ENCODE measurements at regions not wholly inside any gene's neighbourhood (a gene's known extent, or its start where the extent isn't known, plus 50 kb on each side); places are given as distances from the start of the nearest gene placed in this dataset.
"Not testable (repeated sequence)": the region's sequence is repeated elsewhere in the genome, so short reads cannot be mapped to it uniquely, and the experiment has no call there.

DNA sequence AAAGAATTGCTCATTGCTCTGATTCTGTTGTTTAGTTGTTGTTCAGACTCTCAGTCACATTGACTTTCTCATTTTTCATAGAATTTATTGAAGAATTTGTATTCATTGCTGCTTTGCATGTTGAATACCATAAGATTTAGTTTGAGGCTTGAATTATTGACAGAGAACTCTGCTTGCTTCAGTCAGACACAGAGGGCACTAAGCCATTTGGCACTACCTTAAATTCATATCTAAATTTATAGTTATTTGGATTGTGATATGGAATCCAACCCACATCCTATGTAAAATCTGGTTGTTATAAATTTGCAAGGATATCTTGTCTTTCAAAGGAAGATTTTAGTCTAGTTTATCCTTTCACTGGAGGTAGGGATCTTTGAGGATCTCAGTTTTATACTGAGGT lies 1748.6 kb downstream of the BRINP3 start:
- Histone ChIP-seq H3K4me2 (no peak overlapping the region), H3K4me3 (no peak overlapping the region), H3K27me3 (ENCODE audit: insufficient read depth, low read depth) (no peaks in the 10 kb centered on the region), H3K9me3 (ENCODE audit: insufficient read depth, low read depth) (no peaks in the 10 kb centered on the region), H3K79me2 (ENCODE audit: low read depth) (no peaks in the 10 kb centered on the region), H3K4me1 (replicated peaks; ENCODE audit: insufficient read depth) (no peaks in the 10 kb centered on the region), H2AFZ (no peak overlapping the region), H3F3A (ENCODE audit: insufficient read depth, low read depth) (no peaks in the 10 kb centered on the region), H3K36me3 (ENCODE audit: low read depth) (no peaks in the 10 kb centered on the region), H3K27ac (no peak overlapping the region), H4K20me1 (ENCODE audit: insufficient read depth) (no peaks in the 10 kb centered on the region), H3K9me2 (ENCODE audit: insufficient read depth) (no peaks in the 10 kb centered on the region; the same call in 1 of the 2 replicates)
- no peak for TF ChIP-seq EZH2 (IDR thresholded peaks at IDR 0.05; ENCODE audit: low read depth)
- no peak for TF ChIP-seq CTCF (conservative IDR thresholded peaks at IDR 0.05)
- BruUV-seq (replicated peaks) = no TSS peak
- ChIA-PET CTCF (no interaction called here), POLR2A (ENCODE audit: unreplicated experiment) (no interaction called here)
- intact Hi-C loops (cut with micrococcal nuclease; ENCODE audit: unreplicated experiment) = no loop called here
- DNase-seq = no peak

- DNase-seq = no peak
- no peak overlapping the region for H3K4me2 ChIP-seq
- no TSS peak for BruUV-seq (replicated peaks)
- H4K20me1 ChIP-seq (ENCODE audit: insufficient read depth) = no peaks in the 10 kb centered on the region
- H3K27me3 ChIP-seq (ENCODE audit: insufficient read depth, low read depth) = no peaks in the 10 kb centered on the region
- CTCF ChIA-PET = no interaction called here
- TF ChIP-seq CTCF (conservative IDR thresholded peaks at IDR 0.05) (no peak), EZH2 (IDR thresholded peaks at IDR 0.05; ENCODE audit: low read depth) (no peak)
- no peaks in the 10 kb centered on the region for H3K9me3 ChIP-seq (ENCODE audit: insufficient read depth, low read depth)
- no peaks in the 10 kb centered on the region for H3K4me1 ChIP-seq (replicated peaks; ENCODE audit: insufficient read depth)
- no peak overlapping the region for H2AFZ ChIP-seq
- H3K79me2 ChIP-seq (ENCODE audit: low read depth) = no peaks in the 10 kb centered on the region
- H3K4me3 ChIP-seq = no peak overlapping the region
- H3K9me2 ChIP-seq (ENCODE audit: insufficient read depth) = no peaks in the 10 kb centered on the region
- intact Hi-C loops (cut with micrococcal nuclease; ENCODE audit: unreplicated experiment) = no loop called here
- no peaks in the 10 kb centered on the region for H3K36me3 ChIP-seq (ENCODE audit: low read depth)
- H3F3A ChIP-seq (ENCODE audit: insufficient read depth, low read depth) = no peaks in the 10 kb centered on the region
- no peak overlapping the region for H3K27ac ChIP-seq
- POLR2A ChIA-PET (ENCODE audit: unreplicated experiment) = no interaction called here
These were observed 1742.1 kb downstream of the BRINP3 start for GRCh38 chr1:188735567-188735966.

DNA sequence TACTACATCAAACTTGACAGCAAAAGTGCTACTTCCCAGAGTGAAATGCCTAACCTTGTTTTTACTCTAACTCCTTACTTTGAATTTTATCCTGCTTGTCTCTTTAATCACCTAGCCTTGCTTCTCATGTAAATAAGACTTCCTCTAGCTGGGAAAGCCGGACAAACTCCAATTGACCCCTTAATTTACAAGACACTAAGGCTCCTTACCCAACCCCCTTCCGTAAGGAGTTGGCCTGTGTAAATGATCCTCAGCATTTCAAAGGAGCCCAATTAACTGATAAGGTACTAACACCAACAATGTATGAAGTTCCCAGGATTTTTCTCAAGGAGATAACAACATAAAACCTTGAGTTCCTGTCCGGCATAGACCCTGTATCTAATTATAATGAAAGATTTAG lies 1728.4 kb downstream of the BRINP3 start:
- H3K9me3 ChIP-seq (ENCODE audit: insufficient read depth, low read depth); BruUV-seq (replicated peaks); H3K4me2 ChIP-seq; DNase-seq; H3K79me2 ChIP-seq (ENCODE audit: low read depth); H4K20me1 ChIP-seq (ENCODE audit: insufficient read depth); H3K27ac ChIP-seq; H3F3A ChIP-seq (ENCODE audit: insufficient read depth, low read depth); H3K27me3 ChIP-seq (ENCODE audit: insufficient read depth, low read depth); H3K9me2 ChIP-seq (ENCODE audit: insufficient read depth); H3K4me1 ChIP-seq (replicated peaks; ENCODE audit: insufficient read depth); POLR2A ChIA-PET (ENCODE audit: unreplicated experiment); H2AFZ ChIP-seq; intact Hi-C loops (cut with micrococcal nuclease; ENCODE audit: unreplicated experiment); CTCF ChIA-PET; H3K36me3 ChIP-seq (ENCODE audit: low read depth); H3K4me3 ChIP-seq: not testable (repeated sequence)

GRCh38 chr1:188752027-188752426 lies 1725.6 kb downstream of the BRINP3 start:
- H3F3A ChIP-seq (ENCODE audit: insufficient read depth, low read depth); CTCF ChIA-PET; H3K4me3 ChIP-seq; BruUV-seq (replicated peaks); H4K20me1 ChIP-seq (ENCODE audit: insufficient read depth); H3K36me3 ChIP-seq (ENCODE audit: low read depth); intact Hi-C loops (cut with micrococcal nuclease; ENCODE audit: unreplicated experiment); H2AFZ ChIP-seq; H3K27ac ChIP-seq; H3K79me2 ChIP-seq (ENCODE audit: low read depth); H3K4me1 ChIP-seq (replicated peaks; ENCODE audit: insufficient read depth); H3K27me3 ChIP-seq (ENCODE audit: insufficient read depth, low read depth); DNase-seq; H3K9me2 ChIP-seq (ENCODE audit: insufficient read depth); H3K9me3 ChIP-seq (ENCODE audit: insufficient read depth, low read depth); H3K4me2 ChIP-seq; POLR2A ChIA-PET (ENCODE audit: unreplicated experiment): not testable (repeated sequence)

- H3K4me2 ChIP-seq; H3K9me2 ChIP-seq (ENCODE audit: insufficient read depth); H2AFZ ChIP-seq; H3K79me2 ChIP-seq (ENCODE audit: low read depth); H3K27ac ChIP-seq; H3K27me3 ChIP-seq (ENCODE audit: insufficient read depth, low read depth); intact Hi-C loops (cut with micrococcal nuclease; ENCODE audit: unreplicated experiment); H3F3A ChIP-seq (ENCODE audit: insufficient read depth, low read depth); POLR2A ChIA-PET (ENCODE audit: unreplicated experiment); BruUV-seq (replicated peaks); H4K20me1 ChIP-seq (ENCODE audit: insufficient read depth); H3K4me3 ChIP-seq; H3K36me3 ChIP-seq (ENCODE audit: low read depth); H3K9me3 ChIP-seq (ENCODE audit: insufficient read depth, low read depth); DNase-seq; H3K4me1 ChIP-seq (replicated peaks; ENCODE audit: insufficient read depth); CTCF ChIA-PET: not testable (repeated sequence)
These were observed 1719.9 kb downstream of the BRINP3 start for GRCh38 chr1:188757747-188758146.

Data from PC-9 (cell line).